ENCODE measurements at regions not wholly inside any gene's neighbourhood (a gene's known extent, or its start where the extent isn't known, plus 50 kb on each side); places are given as distances from the start of the nearest gene placed in this dataset.

DNA sequence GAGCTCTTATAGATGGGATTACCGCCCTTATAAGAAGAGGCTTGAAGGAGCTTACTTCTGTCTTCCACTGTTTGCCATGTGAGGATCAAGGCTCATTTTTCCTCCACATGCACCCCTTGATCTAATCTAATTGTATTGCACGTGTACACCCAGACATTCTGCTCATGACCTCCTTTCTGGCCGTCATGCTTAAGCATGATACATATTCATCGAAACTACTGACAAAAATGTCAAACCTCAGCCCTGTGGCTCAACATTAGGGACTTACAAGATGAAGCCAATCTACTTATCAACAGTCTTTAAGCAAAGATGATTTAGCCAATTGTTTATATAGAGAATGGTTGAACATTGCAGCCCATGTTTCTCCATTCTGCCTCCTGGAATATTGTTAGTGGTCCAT lies 127.6 kb downstream of the XCL2 start:
- TF ChIP-seq SIN3A (IDR thresholded peaks at IDR 0.05; ENCODE audit: borderline replicate concordance, insufficient read depth, low read length): no peak
- no peak for TF ChIP-seq TAF1 (IDR thresholded peaks at IDR 0.05; ENCODE audit: borderline replicate concordance, insufficient read depth, low read length)

DNA sequence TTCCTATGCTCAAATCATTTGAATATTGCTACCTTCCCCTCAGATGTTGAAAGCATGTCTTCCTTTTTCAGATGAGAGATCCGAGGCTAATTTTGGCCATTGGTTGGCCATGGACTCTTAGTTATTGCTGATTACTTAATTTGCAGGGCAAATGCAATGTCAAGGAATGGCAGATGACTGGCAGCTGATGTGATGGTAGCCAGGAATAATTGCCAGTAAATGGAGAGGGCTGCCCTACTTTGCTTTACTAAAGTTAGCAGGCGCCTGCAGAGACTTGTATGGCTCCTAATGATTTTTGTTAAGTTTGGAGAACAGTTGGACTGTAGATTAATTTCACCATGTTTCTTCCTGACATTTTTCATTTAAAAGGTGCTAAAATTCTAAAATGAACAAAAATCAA lies 128.9 kb downstream of the XCL2 start:
- TF ChIP-seq SIN3A (IDR thresholded peaks at IDR 0.05; ENCODE audit: borderline replicate concordance, insufficient read depth, low read length) (no peak), TAF1 (IDR thresholded peaks at IDR 0.05; ENCODE audit: borderline replicate concordance, insufficient read depth, low read length) (no peak), POLR2AphosphoS5 (IDR thresholded peaks at IDR 0.05; ENCODE audit: low read depth, low read length) (no peak), FOXP2 (optimal IDR thresholded peaks at IDR 0.05; ENCODE audit: borderline replicate concordance, extremely low read depth, extremely low read length, insufficient read depth) (no peak)
- TF ChIP-seq, protein P1, sequence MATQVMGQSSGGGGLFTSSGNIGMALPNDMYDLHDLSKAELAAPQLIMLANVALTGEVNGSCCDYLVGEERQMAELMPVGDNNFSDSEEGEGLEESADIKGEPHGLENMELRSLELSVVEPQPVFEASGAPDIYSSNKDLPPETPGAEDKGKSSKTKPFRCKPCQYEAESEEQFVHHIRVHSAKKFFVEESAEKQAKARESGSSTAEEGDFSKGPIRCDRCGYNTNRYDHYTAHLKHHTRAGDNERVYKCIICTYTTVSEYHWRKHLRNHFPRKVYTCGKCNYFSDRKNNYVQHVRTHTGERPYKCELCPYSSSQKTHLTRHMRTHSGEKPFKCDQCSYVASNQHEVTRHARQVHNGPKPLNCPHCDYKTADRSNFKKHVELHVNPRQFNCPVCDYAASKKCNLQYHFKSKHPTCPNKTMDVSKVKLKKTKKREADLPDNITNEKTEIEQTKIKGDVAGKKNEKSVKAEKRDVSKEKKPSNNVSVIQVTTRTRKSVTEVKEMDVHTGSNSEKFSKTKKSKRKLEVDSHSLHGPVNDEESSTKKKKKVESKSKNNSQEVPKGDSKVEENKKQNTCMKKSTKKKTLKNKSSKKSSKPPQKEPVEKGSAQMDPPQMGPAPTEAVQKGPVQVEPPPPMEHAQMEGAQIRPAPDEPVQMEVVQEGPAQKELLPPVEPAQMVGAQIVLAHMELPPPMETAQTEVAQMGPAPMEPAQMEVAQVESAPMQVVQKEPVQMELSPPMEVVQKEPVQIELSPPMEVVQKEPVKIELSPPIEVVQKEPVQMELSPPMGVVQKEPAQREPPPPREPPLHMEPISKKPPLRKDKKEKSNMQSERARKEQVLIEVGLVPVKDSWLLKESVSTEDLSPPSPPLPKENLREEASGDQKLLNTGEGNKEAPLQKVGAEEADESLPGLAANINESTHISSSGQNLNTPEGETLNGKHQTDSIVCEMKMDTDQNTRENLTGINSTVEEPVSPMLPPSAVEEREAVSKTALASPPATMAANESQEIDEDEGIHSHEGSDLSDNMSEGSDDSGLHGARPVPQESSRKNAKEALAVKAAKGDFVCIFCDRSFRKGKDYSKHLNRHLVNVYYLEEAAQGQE (IDR thresholded peaks at IDR 0.05; ENCODE audit: insufficient read depth in 1 of 2, low read depth in 2 of 2, low read length in 2 of 2): no peak

DNA sequence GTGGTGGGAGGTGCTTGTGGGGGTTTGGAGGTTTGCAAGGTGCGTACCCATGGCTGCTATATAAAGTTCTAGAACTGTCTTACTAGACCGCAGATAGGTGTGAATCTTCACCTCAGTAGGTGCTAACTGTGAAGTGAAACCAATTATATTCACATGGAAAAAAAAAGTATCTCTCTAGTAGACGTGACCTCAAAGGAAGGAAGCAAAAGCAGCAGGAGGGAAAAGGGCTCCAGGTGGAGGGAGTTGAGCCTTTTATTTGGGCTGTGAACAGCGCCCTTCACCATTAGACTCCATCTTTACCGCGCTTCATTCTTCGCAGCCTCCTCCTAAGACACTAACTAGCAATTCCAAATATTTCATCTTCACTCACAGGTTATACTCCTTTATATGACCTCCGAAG lies 129.8 kb downstream of the TBX19 start:
- TF ChIP-seq, protein P1 (IDR thresholded peaks at IDR 0.05; ENCODE audit: insufficient read depth in 1 of 2, low read depth in 2 of 2, low read length in 2 of 2): no peak
- TF ChIP-seq FOXP2 (optimal IDR thresholded peaks at IDR 0.05; ENCODE audit: borderline replicate concordance, extremely low read depth, extremely low read length, insufficient read depth): no peak

DNA sequence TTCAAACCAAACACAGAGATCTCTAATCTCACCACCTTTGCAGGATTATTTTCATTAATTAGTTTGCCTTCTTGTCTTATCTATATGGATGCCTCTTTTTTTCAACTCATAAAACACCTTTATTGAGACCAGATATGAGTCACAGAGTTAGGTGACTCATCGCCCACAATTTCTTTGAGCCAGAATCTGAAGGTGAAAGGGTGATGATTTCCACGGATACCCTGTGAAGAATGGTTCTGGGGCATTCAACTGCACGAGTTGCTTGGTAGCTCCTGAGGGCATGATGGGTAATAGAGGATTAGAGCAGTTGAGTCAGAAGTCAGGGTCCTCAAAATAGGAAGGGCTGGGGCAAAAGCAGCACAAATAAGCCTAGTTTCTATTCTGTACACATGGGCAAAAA lies 128.2 kb downstream of the TBX19 start:
- TF ChIP-seq FOXP2 (optimal IDR thresholded peaks at IDR 0.05; ENCODE audit: borderline replicate concordance, extremely low read depth, extremely low read length, insufficient read depth): no peak
- TF ChIP-seq, protein P1 (IDR thresholded peaks at IDR 0.05; ENCODE audit: insufficient read depth in 1 of 2, low read depth in 2 of 2, low read length in 2 of 2): no peak
- TF ChIP-seq TAF1 (IDR thresholded peaks at IDR 0.05; ENCODE audit: borderline replicate concordance, insufficient read depth, low read length): no peak
- no peak for TF ChIP-seq POLR2AphosphoS5 (IDR thresholded peaks at IDR 0.05; ENCODE audit: low read depth, low read length)
- no peak for TF ChIP-seq SIN3A (IDR thresholded peaks at IDR 0.05; ENCODE audit: borderline replicate concordance, insufficient read depth, low read length)

DNA sequence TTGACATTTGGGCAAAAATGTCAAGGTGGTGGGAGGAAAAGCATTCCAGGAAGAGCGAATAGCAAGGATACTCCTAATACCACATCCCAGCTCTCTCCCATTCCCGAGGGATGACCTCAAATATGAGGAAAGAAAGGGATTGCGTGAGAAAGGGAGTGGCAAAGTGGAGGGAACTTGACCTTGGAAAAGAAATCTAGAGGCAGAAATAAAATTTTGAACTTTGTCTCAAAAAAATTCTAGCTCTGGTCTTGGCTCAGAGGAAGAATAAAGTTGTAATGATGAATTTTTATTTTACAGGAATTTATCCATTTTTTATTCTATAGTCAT lies 127.8 kb downstream of the TBX19 start:
- no peak for TF ChIP-seq SIN3A (IDR thresholded peaks at IDR 0.05; ENCODE audit: borderline replicate concordance, insufficient read depth, low read length)
- TF ChIP-seq, protein P1 (IDR thresholded peaks at IDR 0.05; ENCODE audit: insufficient read depth in 1 of 2, low read depth in 2 of 2, low read length in 2 of 2): no peak
